Omental fat pad (tissue), 3 donors: ENCODE measurements at regions not wholly inside any gene's neighbourhood (a gene's known extent, or its start where the extent isn't known, plus 50 kb on each side); places are given as distances from the start of the nearest gene placed in this dataset.
"Not testable (repeated sequence)": the region's sequence is repeated elsewhere in the genome, so short reads cannot be mapped to it uniquely, and the experiment has no call there.

Experiments used
- ATAC-seq: fragments of 150-250 bp; one replicate; pipeline ENCODE4 v1.9.1; 2016; ENCODE audit warnings: mild to moderate bottlenecking, moderate library complexity; ENCODE audit not compliant: low FRiP score
- DNase-seq: peaks from one replicate; pipeline ENCODE4 v3.0.0-alpha.2; 2019; ENCODE audit warnings: low spot score
- CTCF ChIP-seq, 3 donors: fragments of 450-650 bp; IDR thresholded peaks; one replicate each; pipeline ENCODE4 v1.5.1; 2016 to 2017; ENCODE audit warnings: antibody characterized with exemption in 3 of 3, mild to moderate bottlenecking in 3 of 3, moderate library complexity in 2 of 3

GRCh38 chr14:87241018-87241768 lies 751.8 kb downstream of the GALC start:
- DNase-seq (no peak), ATAC-seq (no peak)

GRCh38 chr14:87240319-87240718 lies 752.7 kb downstream of the GALC start:
- DNase-seq, ATAC-seq: not testable (repeated sequence)

More at GRCh38 chr14:87241018-87241768, 751.8 kb downstream of the GALC start:
- no peak for TF ChIP-seq CTCF (IDR thresholded peaks at IDR 0.05)

GRCh38 chr14:87233806-87234384 lies 759.1 kb downstream of the GALC start:
- TF ChIP-seq CTCF (IDR thresholded peaks at IDR 0.05), result no peak
- ATAC-seq, result no peak

GRCh38 chr14:87233266-87233665 lies 759.7 kb downstream of the GALC start:
- TF ChIP-seq CTCF (IDR thresholded peaks at IDR 0.05), result no peak
- ATAC-seq (no peak), DNase-seq (no peak)

More at GRCh38 chr14:87233806-87234384, 759.1 kb downstream of the GALC start:
- DNase-seq, result no peak

- no peak for ATAC-seq
- DNase-seq, result no peak
- no peak for TF ChIP-seq CTCF (IDR thresholded peaks at IDR 0.05)
Measured at GRCh38 chr14:87231336-87232026, 761.5 kb downstream of the GALC start.

GRCh38 chr14:87230726-87231125 lies 762.3 kb downstream of the GALC start:
- ATAC-seq (no peak), DNase-seq (no peak)

More at GRCh38 chr14:87230726-87231125, 762.3 kb downstream of the GALC start:
- no peak for TF ChIP-seq CTCF (IDR thresholded peaks at IDR 0.05)
